Hepatocyte (in vitro differentiated cells): ENCODE measurements at regions not wholly inside any gene's neighbourhood (a gene's known extent, or its start where the extent isn't known, plus 50 kb on each side); places are given as distances from the start of the nearest gene placed in this dataset.

ENCODE experiments used
- DNase-seq: peaks from one replicate; pipeline ENCODE4 v3.0.0-alpha.2; 2016; ENCODE audit warnings: low spot score
- H2AFZ ChIP-seq: fragments of 200-600 bp; sonication (generic); 2 replicates; pipeline ENCODE4 v1.6.0; 2016; ENCODE audit warnings: antibody characterized with exemption, mild to moderate bottlenecking
- H3K27ac ChIP-seq: fragments of 200-600 bp; sonication (generic); 2 replicates; pipeline ENCODE4 v1.5.1; 2016; ENCODE audit warnings: mild to moderate bottlenecking
- H3K27me3 ChIP-seq: fragments of 200-600 bp; sonication (generic); 2 replicates; pipeline ENCODE4 v1.6.1; 2016
- H3K36me3 ChIP-seq: fragments of 200-600 bp; sonication (generic); replicated peaks from 2 replicates; pipeline ENCODE4 v1.5.1; 2016; ENCODE audit warnings: low read depth; ENCODE audit not compliant: insufficient read depth
- H3K4me1 ChIP-seq: fragments of 200-600 bp; sonication (generic); 2 replicates; pipeline ENCODE4 v1.5.1; 2016; ENCODE audit warnings: mild to moderate bottlenecking, moderate library complexity; ENCODE audit not compliant: insufficient read depth
- H3K4me2 ChIP-seq: fragments of 200-600 bp; sonication (generic); 2 replicates; pipeline ENCODE4 v1.6.0; 2016
- H3K4me3 ChIP-seq: fragments of 200-600 bp; sonication (generic); 2 replicates; pipeline ENCODE4 v1.5.1; 2016; ENCODE audit warnings: mild to moderate bottlenecking
- H3K79me2 ChIP-seq: fragments of 200-600 bp; sonication (generic); 2 replicates; pipeline ENCODE4 v1.6.0; 2017; ENCODE audit warnings: mild to moderate bottlenecking
- H3K9me2 ChIP-seq: fragments of 200-600 bp; sonication (generic); replicated peaks from 2 replicates; pipeline ENCODE4 v1.6.0; 2017; ENCODE audit warnings: mild to moderate bottlenecking; ENCODE audit not compliant: insufficient read depth
- H3K9me3 ChIP-seq: fragments of 200-600 bp; sonication (generic); 2 replicates; pipeline ENCODE4 v1.5.1; 2016; ENCODE audit warnings: low read depth, mild to moderate bottlenecking
- H4K20me1 ChIP-seq: fragments of 200-600 bp; sonication (generic); 2 replicates; pipeline ENCODE4 v1.6.0; 2016; ENCODE audit warnings: mild to moderate bottlenecking; ENCODE audit not compliant: insufficient read depth, poor library complexity, severe bottlenecking
- EZH2 ChIP-seq: fragments of 200-600 bp; sonication (generic); IDR thresholded peaks from 2 replicates; pipeline ENCODE4 v1.6.1; 2016; ENCODE audit warnings: antibody characterized with exemption, mild to moderate bottlenecking, borderline replicate concordance
- EZH2phosphoT487 ChIP-seq: fragments of 200-600 bp; sonication (generic); IDR thresholded peaks from one replicate; pipeline ENCODE4 v1.6.1; 2018; ENCODE audit warnings: antibody characterized with exemption, mild to moderate bottlenecking, low read depth, moderate library complexity; ENCODE audit not compliant: unreplicated experiment, severe bottlenecking
- WGBS: methylation state at CpG from one replicate; pipeline ENCODE4 v1.1.6; 2016; ENCODE audit warnings: low lambda C conversion rate; ENCODE audit errors: missing lambda C conversion rate; 5-methylcytosine and 5-hydroxymethylcytosine counted together
- TF ChIP-seq, protein P1 (sequence below): fragments of 200-600 bp; sonication (generic); IDR thresholded peaks from 2 replicates; pipeline ENCODE4 v1.5.1; 2016; ENCODE audit warnings: antibody characterized with exemption, mild to moderate bottlenecking; ENCODE audit not compliant: poor library complexity

DNA sequence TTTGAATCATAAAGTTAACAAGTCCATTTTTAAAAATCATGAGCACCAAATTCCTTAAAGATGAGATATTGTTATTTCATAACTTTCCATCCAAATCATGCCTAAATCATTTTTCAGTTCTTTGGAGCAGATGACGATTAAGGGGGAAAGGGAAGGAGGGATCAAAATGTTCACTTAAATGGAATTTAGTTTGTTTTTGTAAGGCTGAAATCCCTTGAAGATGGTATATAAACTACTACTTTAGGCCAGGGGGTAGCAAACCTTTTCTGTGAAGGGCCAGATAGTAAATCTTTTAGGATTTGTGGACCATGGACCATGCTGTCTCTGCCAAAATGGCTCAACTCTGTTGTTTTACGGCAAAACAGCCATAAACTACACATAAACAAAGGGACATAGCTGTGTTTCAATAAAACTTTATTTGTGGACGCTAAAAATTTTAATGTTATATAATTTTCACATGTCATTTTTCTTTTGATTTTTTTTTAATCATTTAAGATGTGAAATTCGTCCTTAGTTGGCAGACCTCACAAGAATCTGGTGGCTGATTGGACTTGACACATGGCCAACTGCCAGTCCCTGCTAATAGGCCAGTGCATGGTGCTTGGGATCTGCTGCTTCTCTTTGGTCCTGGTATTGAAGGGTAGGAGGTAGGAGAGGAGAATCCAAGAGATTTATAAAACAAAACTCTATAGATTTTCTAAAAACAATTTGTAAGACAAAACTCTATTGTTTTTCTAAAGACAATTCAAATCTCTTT, 52.0 kb upstream of the RTN4 start:
- H3K27ac ChIP-seq, result peak overlapping the region; percentile 54
- H3K9me2 ChIP-seq, result no peaks in the 10 kb centered on the region
- H3K4me3 ChIP-seq, result no peak overlapping the region
- H3K9me3 ChIP-seq, result no peaks in the 10 kb centered on the region
- H4K20me1 ChIP-seq, result no peaks in the 10 kb centered on the region
- no peaks in the 10 kb centered on the region for H3K79me2 ChIP-seq
- H3K4me1 ChIP-seq, result peaks cover 18% of the 10 kb centered on the region
- no peak for DNase-seq
- no peaks in the 10 kb centered on the region for H3K36me3 ChIP-seq
- H3K4me2 ChIP-seq, result no peak overlapping the region
- no peaks in the 10 kb centered on the region for H3K27me3 ChIP-seq
- TF ChIP-seq EZH2, result no peak
- TF ChIP-seq EZH2phosphoT487, result no peak
- TF ChIP-seq, protein P1, sequence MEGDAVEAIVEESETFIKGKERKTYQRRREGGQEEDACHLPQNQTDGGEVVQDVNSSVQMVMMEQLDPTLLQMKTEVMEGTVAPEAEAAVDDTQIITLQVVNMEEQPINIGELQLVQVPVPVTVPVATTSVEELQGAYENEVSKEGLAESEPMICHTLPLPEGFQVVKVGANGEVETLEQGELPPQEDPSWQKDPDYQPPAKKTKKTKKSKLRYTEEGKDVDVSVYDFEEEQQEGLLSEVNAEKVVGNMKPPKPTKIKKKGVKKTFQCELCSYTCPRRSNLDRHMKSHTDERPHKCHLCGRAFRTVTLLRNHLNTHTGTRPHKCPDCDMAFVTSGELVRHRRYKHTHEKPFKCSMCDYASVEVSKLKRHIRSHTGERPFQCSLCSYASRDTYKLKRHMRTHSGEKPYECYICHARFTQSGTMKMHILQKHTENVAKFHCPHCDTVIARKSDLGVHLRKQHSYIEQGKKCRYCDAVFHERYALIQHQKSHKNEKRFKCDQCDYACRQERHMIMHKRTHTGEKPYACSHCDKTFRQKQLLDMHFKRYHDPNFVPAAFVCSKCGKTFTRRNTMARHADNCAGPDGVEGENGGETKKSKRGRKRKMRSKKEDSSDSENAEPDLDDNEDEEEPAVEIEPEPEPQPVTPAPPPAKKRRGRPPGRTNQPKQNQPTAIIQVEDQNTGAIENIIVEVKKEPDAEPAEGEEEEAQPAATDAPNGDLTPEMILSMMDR, result no peak
- WGBS, result 76% methylated on average over 4 of the region's 4 CpGs
- H2AFZ ChIP-seq, result no peak overlapping the region

- TF ChIP-seq EZH2, result no peak
- no peak for DNase-seq
- Histone ChIP-seq H3K4me1 (peaks cover 26% of the 10 kb centered on the region), H3K9me2 (no peaks in the 10 kb centered on the region), H3K27me3 (no peaks in the 10 kb centered on the region), H3K4me2 (no peak overlapping the region), H3K36me3 (no peaks in the 10 kb centered on the region), H3K79me2 (no peaks in the 10 kb centered on the region), H4K20me1 (no peaks in the 10 kb centered on the region), H3K9me3 (no peaks in the 10 kb centered on the region), H2AFZ (no peak overlapping the region), H3K4me3 (no peak overlapping the region), H3K27ac (peak overlapping the region; percentile 62)
These were observed 51.2 kb upstream of the RTN4 start for GRCh38 chr2:55101466-55101865.

- TF ChIP-seq, protein P1, result no peak
- no peak for TF ChIP-seq EZH2
- no peak for TF ChIP-seq EZH2phosphoT487
- 71% methylated on average over 5 of the region's 5 CpGs for WGBS
- Histone ChIP-seq H3K79me2 (no peaks in the 10 kb centered on the region), H4K20me1 (no peaks in the 10 kb centered on the region), H3K27ac (peak overlapping the region; percentile 62), H3K36me3 (no peaks in the 10 kb centered on the region), H3K4me2 (peak overlapping the region; percentile 34), H2AFZ (no peak overlapping the region), H3K9me3 (no peaks in the 10 kb centered on the region), H3K27me3 (no peaks in the 10 kb centered on the region), H3K4me3 (no peak overlapping the region), H3K9me2 (no peaks in the 10 kb centered on the region), H3K4me1 (peaks cover 28% of the 10 kb centered on the region)
- no peak for DNase-seq
These were observed 49.9 kb upstream of the RTN4 start for GRCh38 chr2:55099878-55100820.
